Gastroesophageal sphincter (tissue), 3 donors: ENCODE measurements at regions not wholly inside any gene's neighbourhood (a gene's known extent, or its start where the extent isn't known, plus 50 kb on each side); places are given as distances from the start of the nearest gene placed in this dataset.

ENCODE experiments used
- CTCF ChIP-seq, 4 experiments: fragments of 200-600 bp in 2 of 4; fragments of 450-650 bp in 2 of 4; sonication (generic) in 1 of 4; IDR thresholded peaks; one replicate each; pipeline ENCODE4 v1.5.1; 2017 to 2019; ENCODE audit warnings: antibody characterized with exemption in 4 of 4, mild to moderate bottlenecking in 2 of 4, moderate library complexity in 2 of 4
- EP300 ChIP-seq: sonication (generic); formaldehyde crosslinking; IDR thresholded peaks from one replicate; pipeline ENCODE4 v1.6.1; 2017; ENCODE audit warnings: antibody characterized with exemption, mild to moderate bottlenecking
- POLR2A ChIP-seq, 2 donors: fragments of 450-650 bp; IDR thresholded peaks; one replicate each; pipeline ENCODE4 v1.6.1; 2017; ENCODE audit warnings: antibody characterized with exemption in 2 of 2, mild to moderate bottlenecking in 2 of 2, moderate library complexity in 1 of 2
- POLR2AphosphoS5 ChIP-seq: sonication (generic); formaldehyde crosslinking; IDR thresholded peaks from one replicate; pipeline ENCODE4 v1.6.1; 2017; ENCODE audit warnings: antibody characterized with exemption

- TF ChIP-seq CTCF (IDR thresholded peaks at IDR 0.05) (no peak), POLR2AphosphoS5 (no peak), POLR2A (IDR thresholded peaks at IDR 0.05) (no peak), EP300 (no peak)
Measured at GRCh38 chr1:56284928-56285327, 294.4 kb downstream of the PLPP3 start.
